D341Med (cell line): ENCODE measurements at regions not wholly inside any gene's neighbourhood (a gene's known extent, or its start where the extent isn't known, plus 50 kb on each side); places are given as distances from the start of the nearest gene placed in this dataset.

Experiments used
- DNase-seq: peaks from one replicate; pipeline ENCODE4 v3.0.0; 2012; ENCODE audit warnings: low spot score

DNA sequence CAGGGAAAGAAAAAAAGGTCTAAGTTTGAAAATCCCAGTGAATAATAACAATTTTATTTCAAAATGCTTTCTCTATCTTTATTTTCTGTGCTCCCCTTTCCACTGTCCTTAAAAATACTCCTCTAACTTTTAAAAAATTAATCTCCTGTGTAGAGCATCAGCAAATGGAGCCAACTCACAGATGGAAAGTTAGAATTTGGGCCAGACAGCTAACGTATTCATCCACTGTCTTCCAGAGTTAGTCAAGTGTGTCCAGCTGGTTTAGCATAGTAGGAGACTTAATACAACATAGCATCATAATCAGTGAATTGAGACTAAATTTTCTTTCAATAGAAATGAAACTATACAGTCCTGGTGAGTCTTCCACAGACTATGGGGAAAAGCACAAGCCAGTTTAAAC is 419.0 kb upstream of the LRRC7 start:
- DNase-seq: no peak

DNA sequence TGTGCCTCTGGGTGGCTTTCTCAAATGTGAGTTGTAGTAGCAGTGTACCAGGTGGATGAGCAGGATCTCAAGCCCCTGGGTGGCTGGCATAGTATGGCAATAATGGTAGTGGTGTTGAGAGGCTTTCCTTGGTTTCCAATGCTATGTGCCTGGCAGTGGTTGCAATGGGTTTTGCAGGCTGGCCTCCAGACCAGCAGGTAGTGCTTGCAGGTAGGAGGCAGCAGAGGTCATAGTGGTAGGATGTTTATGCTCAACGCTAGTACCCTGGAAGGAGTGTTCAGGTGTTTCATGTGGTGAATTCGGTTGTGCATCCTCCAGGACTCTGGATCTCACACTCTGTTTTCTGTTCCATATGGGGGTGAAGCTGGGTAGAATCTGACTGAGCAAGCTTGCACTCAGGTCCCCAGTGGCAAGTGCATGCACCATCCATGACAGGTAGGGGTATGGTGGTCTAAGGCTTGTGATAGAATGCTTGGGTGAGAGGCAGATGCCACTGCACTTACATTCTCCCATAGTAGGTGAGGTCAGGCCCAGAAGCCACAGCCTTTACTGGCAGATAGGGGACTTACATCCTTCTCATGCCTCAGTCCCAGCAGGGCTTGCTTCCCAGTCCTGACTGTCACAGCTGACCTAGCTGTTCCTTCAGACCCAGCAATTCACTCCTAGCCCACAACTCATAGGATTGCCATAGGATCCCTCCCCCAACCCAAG is 410.5 kb upstream of the LRRC7 start:
- no peak for DNase-seq

DNA sequence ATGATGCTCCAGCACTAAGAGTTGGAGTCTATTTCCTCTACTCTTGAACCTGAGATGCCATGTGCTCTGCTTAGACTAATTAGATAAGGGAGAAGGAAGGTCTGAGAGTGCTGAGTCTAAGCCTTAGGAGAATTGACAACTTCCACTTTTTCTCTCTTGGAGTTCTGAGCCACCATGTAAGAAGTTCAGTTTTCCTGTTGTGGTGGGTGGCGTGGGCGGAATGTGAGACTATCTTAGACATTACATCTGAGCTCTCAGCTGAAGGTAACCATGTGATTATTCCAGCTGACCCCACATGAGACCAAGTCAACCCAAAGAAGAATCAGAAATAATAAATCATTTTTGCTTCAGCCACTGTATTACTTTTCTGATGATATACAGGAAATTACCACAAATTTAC is 404.5 kb upstream of the LRRC7 start:
- no peak for DNase-seq

GRCh38 chr1:69163779-69164178 is 403.9 kb upstream of the LRRC7 start:
- DNase-seq: no peak

DNA sequence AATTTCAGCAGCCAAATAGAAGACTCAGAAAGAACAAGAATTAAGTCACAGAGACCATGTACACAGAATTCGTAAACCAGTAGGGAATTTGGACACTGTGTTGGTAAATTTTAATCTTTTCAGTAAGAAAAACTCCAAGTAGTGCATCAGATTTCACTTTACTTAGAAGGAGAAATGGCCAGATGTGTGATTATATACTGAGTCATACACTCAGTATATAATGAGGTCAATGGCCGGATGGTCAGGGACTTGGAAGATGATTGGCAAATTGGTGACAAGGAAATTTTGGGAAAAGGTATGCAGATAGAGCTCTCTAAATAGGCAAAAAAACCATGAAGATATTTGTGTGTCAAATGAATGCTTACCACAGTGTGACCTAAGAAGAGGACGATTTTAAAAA is 399.8 kb upstream of the LRRC7 start:
- no peak for DNase-seq

GRCh38 chr1:69171248-69171647 is 396.5 kb upstream of the LRRC7 start:
- DNase-seq: no peak

- DNase-seq: no peak
Observed at GRCh38 chr1:69172003-69173000, 395.4 kb upstream of the LRRC7 start.

- no peak for DNase-seq
Observed at GRCh38 chr1:69175053-69175452, 392.7 kb upstream of the LRRC7 start.

- DNase-seq: no peak
Observed at GRCh38 chr1:69180358-69180757, 387.4 kb upstream of the LRRC7 start.

DNA sequence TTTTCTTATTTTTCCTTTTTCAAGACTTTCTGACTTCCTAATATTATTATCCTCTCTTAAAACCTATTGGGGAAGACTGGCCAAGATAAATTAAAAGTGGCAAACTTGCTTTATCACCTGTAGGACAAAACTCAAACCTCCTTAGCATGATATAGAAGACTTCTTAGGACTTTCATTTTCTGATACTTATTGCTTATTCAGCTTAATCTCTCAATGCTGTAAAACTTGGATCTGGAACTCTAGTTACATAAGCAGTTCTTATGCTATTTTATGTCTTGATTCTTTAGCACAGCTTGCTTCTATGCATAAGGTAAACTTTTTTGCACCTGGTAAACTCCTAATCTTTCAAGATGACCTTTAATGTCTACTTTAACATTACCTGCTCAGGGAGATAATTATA is 382.3 kb upstream of the LRRC7 start:
- DNase-seq: no peak

DNA sequence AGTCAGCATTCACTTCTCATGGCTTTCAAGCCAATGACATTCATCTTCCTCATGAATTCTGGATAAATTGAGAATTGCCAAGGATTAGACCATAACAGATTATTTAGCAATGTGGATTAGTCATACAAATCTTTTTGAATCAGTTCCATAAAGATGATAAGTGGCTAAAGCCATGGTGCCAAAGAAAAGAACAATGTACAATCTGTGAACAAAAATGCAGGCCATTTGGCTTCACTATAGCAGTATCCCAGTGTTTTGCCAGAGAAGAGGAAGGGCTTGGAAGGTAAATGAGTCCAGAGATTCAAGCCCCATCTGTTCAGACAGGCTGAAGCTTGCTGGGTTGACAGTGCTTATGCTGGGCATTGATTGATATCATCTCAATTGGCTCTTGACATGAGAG is 376.4 kb upstream of the LRRC7 start:
- peak; percentile 44 for DNase-seq

GRCh38 chr1:69195136-69195535 is 372.6 kb upstream of the LRRC7 start:
- no peak for DNase-seq

DNA sequence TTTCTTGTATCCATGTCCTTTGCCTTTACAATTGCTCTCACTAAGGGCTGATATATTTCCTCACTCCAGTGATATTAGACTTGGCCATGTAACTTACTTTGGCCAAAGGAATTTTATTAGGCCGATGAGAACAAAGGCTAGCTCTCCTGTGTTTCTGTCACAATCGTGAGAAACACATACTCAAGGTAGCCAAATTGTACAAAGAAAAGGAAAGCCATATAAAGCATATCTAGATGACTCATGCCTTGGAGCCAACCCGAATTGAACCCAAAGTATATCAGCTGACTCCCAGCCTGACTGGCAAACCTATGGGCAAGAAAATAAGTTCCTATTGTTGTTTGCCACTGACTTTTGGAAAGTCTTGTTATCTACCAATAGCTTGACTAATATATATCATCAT is 371.7 kb upstream of the LRRC7 start:
- DNase-seq: no peak

DNA sequence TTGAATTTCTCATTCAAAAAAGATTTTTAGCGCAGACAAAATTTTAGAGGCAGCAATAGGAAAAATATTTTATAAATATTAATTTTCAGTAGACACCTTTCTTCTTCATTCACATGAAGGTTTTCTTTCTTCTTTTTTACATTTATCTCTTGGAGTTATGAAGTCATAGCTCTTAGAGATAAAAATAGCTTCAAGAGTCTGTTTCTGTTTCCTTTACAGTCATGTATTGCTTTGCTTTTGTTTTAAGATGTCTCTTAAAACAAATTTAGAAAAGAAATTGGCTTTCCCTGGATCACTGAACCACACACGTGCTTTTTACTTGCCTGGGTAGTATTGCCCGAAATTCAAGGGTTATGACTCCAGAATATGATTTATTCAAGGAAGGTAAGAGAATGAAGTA is 369.9 kb upstream of the LRRC7 start:
- DNase-seq: no peak

GRCh38 chr1:69201716-69202115 is 366.0 kb upstream of the LRRC7 start:
- DNase-seq: no peak

- no peak for DNase-seq
Observed at GRCh38 chr1:69203166-69203565, 364.6 kb upstream of the LRRC7 start.

- DNase-seq: no peak
Observed at GRCh38 chr1:69213644-69214043, 354.1 kb upstream of the LRRC7 start.

DNA sequence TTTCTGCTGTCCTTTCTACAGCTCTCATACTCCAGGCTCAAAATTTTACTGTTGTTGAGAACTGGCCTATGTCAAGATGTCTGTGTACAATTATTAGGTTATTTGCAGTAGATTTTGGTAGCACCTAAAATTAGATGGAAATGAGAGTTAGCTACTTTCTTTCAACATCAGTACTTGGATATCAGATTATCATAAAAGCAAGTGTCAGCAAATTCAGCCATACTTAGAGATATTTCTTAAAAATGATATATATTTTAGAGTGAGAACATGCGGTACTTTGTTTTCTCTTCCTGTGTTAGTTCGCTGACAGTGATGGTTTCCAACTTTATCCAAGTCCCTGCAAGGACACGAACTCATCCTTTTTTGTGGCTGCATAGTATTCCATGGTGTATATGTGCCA is 351.8 kb upstream of the LRRC7 start:
- no peak for DNase-seq

DNA sequence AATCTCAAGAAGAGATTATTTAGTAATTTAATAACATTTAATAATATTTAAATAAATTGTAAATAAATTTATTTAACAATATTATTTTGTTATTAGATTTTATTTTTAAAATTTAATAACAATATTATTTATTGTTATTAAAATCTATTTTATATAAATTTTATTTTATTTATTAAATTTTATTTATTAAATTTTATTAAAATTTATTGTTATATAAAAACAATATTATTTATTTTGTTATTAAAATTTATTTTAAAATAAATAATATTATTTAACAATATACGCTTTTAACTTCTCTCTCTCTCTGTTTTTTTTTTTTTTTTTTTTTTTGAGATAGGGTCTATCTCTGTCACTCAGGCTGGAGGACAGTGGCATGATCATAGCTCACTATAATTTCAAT is 347.1 kb upstream of the LRRC7 start:
- DNase-seq: no peak

DNA sequence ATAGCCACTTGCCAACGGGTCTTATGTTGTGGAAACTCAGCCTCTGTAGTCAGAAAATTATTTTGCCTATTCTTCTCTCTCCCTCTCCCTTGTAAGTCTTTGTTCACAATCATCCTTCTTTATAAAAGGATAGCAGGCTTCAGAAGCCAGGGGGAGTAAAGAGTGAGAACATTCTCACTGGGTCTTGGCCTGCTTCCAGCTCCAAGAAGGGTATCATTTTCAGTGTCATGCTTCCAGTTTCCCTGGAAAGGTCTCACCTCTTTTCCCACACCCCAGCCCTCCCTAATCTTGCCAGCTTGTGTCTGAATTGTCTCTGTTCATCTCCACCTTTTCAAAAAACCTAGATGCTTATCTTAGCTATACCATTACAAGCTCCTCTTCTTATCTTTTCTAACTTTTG is 346.2 kb upstream of the LRRC7 start:
- peak; percentile 9 for DNase-seq

- no peak for DNase-seq
Observed at GRCh38 chr1:69223156-69223555, 344.6 kb upstream of the LRRC7 start.

DNA sequence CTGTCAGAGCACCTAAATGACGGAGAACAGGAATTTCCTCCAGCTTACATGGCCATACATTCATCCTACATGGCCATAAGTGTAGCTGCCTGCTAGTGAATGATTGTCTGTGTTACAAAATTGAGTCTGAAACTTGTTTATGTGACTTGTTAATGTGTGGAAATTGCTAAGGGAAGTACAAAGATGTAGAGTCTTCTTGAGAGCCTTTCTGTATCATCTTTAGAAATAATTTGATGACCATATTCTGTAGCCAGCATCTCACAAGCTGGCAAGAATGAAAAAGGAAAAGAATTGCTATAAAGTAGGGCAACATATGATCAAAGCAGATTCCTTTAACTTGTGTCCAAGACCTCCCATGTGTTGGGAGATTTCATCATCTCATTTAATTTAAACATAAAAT is 339.2 kb upstream of the LRRC7 start:
- no peak for DNase-seq

DNA sequence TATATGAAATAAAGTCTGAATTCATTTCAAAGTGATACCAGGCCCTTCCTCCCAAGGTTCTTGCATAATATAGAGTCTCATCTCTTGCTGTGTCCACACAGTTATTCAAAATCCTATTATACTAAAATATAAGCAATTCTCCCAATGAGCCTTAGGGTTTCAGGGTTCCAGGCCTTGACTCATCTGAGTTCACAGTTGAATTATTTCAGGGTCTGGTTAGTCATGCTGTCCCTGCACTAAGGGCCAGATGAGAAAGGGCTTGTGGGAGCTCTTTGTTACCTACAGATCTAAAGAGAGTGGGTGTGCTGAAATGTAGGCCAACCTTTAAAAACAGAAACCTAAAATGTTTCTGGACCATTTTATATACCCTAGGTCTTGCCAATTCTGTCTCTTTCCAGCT is 337.5 kb upstream of the LRRC7 start:
- DNase-seq: no peak
